ENCODE measurements at regions not wholly inside any gene's neighbourhood (a gene's known extent, or its start where the extent isn't known, plus 50 kb on each side); places are given as distances from the start of the nearest gene placed in this dataset.
"Not testable (repeated sequence)": the region's sequence is repeated elsewhere in the genome, so short reads cannot be mapped to it uniquely, and the experiment has no call there.

DNA sequence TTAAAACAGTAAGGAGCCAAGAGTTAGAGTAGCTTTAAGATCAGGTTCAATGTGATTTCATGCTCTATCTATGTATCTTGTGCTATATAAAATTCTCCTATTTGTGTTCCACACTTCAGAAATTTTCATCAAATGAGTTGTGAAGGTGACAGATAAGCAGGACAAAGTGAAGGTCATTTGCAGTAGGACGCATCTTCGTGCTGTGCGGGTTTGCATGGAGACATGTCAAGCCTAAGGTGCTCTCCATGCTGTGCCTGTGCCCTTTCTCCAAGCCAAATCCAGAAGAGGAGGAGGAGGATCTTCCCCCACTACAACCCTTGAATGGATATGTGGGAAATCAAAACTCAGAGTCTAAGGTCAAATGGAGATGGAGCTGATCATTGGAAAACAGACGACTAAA lies 147.3 kb upstream of the NEDD9 start:
- no peaks in the 10 kb centered on the region for H3K36me3 ChIP-seq
- no peak overlapping the region for H3K27ac ChIP-seq
- peaks cover 2% of the 10 kb centered on the region for H3K9me3 ChIP-seq (ENCODE audit: severe bottlenecking)
- no peak for DNase-seq
- TF ChIP-seq, protein P1, sequence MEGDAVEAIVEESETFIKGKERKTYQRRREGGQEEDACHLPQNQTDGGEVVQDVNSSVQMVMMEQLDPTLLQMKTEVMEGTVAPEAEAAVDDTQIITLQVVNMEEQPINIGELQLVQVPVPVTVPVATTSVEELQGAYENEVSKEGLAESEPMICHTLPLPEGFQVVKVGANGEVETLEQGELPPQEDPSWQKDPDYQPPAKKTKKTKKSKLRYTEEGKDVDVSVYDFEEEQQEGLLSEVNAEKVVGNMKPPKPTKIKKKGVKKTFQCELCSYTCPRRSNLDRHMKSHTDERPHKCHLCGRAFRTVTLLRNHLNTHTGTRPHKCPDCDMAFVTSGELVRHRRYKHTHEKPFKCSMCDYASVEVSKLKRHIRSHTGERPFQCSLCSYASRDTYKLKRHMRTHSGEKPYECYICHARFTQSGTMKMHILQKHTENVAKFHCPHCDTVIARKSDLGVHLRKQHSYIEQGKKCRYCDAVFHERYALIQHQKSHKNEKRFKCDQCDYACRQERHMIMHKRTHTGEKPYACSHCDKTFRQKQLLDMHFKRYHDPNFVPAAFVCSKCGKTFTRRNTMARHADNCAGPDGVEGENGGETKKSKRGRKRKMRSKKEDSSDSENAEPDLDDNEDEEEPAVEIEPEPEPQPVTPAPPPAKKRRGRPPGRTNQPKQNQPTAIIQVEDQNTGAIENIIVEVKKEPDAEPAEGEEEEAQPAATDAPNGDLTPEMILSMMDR (IDR thresholded peaks at IDR 0.05; ENCODE audit: low read depth, low read length) = no peak
- no peak overlapping the region for H3K4me3 ChIP-seq (ENCODE audit: low read depth, low read length)
- H3K27me3 ChIP-seq (ENCODE audit: insufficient read depth, low read depth, severe bottlenecking) = no peaks in the 10 kb centered on the region

DNA sequence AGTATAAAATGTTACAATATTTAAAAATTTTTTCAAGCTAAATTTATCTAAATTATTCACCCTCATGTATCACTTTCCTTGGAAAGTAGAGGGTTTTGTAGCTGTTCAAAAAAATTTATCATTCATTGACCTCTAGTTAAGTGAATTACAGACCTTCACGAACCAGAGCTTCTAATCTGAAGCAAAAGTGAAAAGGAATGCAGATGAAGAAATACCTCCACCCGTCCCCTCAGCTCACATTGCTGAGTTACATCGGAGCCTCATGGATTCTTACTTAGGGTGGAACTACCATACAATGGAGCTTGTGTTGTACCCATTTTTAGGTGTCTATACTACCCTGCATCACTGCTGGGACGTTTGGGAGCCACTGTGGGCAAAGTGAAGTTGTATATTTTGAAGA lies 146.2 kb upstream of the NEDD9 start:
- H3K27ac ChIP-seq = no peak overlapping the region
- no peak for DNase-seq
- H3K27me3 ChIP-seq (ENCODE audit: insufficient read depth, low read depth, severe bottlenecking) = no peaks in the 10 kb centered on the region
- TF ChIP-seq, protein P1 (IDR thresholded peaks at IDR 0.05; ENCODE audit: low read depth, low read length) = no peak
- H3K36me3 ChIP-seq = no peaks in the 10 kb centered on the region
- H3K4me3 ChIP-seq (ENCODE audit: low read depth, low read length) = no peak overlapping the region
- peaks cover 2% of the 10 kb centered on the region for H3K9me3 ChIP-seq (ENCODE audit: severe bottlenecking)

DNA sequence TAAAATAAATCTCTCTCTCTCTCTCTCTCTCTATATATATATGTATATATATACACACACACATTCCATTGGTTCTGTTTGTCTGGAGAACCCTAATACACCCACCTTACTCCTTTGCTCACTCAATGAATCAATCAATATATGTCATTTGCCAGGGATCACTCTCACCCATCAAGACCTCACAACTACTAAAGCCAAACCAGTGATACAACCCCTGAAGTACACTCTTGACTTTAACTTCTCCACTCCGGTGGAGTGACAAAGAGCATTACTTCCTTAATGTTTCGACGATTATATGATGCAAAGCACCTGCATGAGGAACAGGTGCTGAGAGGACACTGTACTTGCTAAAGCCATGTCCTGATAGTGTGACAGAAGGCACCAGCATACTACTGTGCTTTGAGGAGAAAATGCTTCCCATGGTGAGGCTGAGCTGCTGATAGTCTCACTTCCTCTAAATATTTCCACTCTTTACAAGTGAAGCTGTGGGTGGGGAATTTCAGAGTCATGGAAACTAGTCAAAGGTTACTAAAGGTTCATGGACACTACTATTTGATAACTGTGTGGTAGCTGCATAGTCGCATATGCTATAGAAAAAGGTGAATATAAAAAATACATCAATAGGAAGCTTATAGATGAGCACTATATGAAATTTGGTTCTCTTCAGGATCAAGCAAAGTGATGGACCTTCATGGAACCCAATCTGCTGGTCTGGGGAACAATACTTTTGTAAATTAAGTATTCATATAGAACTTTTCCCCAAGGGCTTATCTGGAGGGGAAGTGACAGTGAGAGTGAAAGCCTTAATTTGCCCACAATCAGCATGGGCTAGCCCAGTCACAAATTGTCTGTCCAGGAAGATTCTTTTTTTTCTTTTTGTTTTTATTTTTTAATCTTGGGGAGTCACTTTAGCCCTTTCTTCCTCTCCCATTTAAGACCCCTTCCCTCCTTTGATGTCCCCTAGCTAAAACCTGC lies 141.9 kb upstream of the NEDD9 start:
- no peak overlapping the region for H3K4me3 ChIP-seq (ENCODE audit: low read depth, low read length)
- H3K36me3 ChIP-seq = no peaks in the 10 kb centered on the region
- H3K9me3 ChIP-seq (ENCODE audit: severe bottlenecking) = peaks cover 2% of the 10 kb centered on the region
- TF ChIP-seq, protein P1 (IDR thresholded peaks at IDR 0.05; ENCODE audit: low read depth, low read length) = no peak
- H3K27ac ChIP-seq = no peak overlapping the region
- no peak for DNase-seq
- H3K27me3 ChIP-seq (ENCODE audit: insufficient read depth, low read depth, severe bottlenecking) = no peaks in the 10 kb centered on the region

DNA sequence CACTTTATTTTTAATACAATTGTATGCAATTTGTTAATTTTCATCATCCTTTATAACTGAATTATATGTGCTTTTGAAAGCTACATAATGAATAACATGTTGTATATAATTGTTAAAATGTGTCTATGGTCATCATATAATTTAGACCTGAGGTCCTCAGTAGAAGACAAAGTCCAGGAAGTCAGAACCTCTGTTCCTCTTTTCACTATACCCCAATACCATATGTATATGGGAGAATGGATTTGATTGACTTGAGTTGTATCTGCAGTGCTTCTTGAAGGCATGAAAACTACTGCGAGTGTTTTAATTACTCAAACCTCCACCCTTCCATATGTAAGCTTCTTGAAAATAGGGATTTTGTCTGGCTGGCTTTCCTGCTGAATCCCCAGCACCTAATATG lies 140.7 kb upstream of the NEDD9 start:
- TF ChIP-seq, protein P1 (IDR thresholded peaks at IDR 0.05; ENCODE audit: low read depth, low read length) = no peak
- H3K9me3 ChIP-seq (ENCODE audit: severe bottlenecking) = peaks cover 2% of the 10 kb centered on the region
- no peaks in the 10 kb centered on the region for H3K36me3 ChIP-seq
- H3K4me3 ChIP-seq (ENCODE audit: low read depth, low read length) = no peak overlapping the region
- H3K27ac ChIP-seq = no peak overlapping the region
- no peaks in the 10 kb centered on the region for H3K27me3 ChIP-seq (ENCODE audit: insufficient read depth, low read depth, severe bottlenecking)
- no peak for DNase-seq

DNA sequence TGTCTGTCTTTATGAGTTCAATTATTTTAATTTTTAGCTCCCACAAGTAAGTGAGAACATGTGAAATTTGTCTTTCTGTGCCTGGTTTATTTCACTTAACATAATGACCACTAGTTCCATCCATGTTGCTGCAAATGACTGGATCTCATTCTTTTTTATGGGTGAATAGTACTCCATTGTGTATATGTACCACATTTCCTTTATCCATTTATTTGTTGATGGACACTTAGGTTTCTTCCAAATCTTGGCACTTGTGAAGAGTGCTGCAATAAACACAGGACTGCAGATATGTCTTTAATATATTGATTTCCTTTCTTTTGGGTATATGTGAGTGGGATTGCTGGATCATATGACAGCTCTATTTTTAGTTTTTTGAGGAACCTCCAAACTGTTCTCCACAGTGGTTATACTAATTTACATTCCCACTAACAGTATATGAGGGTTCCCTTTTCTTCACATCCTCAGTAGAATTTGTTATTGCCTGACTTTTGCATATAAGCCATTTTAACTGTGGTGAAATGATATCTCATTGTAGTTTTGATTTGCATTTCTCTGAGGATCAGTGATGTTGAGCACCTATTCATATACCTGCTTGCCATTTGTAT lies 139.8 kb upstream of the NEDD9 start:
- H3K27me3 ChIP-seq (ENCODE audit: insufficient read depth, low read depth, severe bottlenecking); H3K4me3 ChIP-seq (ENCODE audit: low read depth, low read length); DNase-seq; H3K36me3 ChIP-seq; H3K9me3 ChIP-seq (ENCODE audit: severe bottlenecking); H3K27ac ChIP-seq: not testable (repeated sequence)

DNA sequence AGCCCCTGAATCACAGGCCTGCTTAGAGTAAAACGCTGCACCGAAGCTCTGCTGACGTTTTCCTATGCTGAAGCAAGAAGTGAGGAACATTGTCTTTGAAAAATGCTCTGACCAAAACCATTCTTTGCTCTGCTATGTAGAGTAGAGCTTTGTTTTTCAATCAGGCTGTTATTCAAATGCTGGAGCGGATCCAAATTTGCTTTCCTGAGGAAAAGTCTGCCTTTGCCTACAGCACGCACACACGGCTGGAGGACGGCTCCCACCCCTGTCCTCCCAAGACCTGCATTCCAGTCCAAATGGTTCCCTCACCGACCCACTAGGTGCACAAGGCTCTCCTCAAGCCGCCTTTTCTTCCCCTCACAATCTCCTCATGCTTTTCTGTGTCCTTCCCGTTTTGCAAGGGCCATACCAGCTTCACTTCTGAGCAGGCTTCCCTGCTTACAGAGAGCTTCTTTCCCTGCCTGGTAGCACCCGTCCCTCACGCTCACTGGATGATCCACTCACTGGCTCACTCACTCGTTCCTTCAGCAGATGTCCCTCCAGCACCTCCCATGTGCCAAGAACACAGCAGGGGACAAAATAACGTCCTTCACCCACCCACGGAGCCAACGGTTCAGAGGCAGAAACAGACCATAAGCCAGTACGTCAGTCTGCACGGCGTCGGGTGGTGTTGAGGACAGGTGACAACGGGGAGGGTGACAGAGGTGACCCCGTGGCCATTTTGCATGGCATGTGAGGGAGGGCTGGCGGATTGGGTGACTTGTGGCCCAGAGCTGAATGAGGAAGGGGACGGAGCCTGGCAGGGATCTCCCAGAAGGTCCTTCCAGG lies 137.9 kb upstream of the NEDD9 start:
- no peaks in the 10 kb centered on the region for H3K36me3 ChIP-seq
- TF ChIP-seq, protein P1 (IDR thresholded peaks at IDR 0.05; ENCODE audit: low read depth, low read length) = no peak
- DNase-seq = no peak
- no peak overlapping the region for H3K4me3 ChIP-seq (ENCODE audit: low read depth, low read length)
- H3K27ac ChIP-seq = no peak overlapping the region
- H3K9me3 ChIP-seq (ENCODE audit: severe bottlenecking) = no peaks in the 10 kb centered on the region
- no peaks in the 10 kb centered on the region for H3K27me3 ChIP-seq (ENCODE audit: insufficient read depth, low read depth, severe bottlenecking)
